ENCODE measurements at regions not wholly inside any gene's neighbourhood (a gene's known extent, or its start where the extent isn't known, plus 50 kb on each side); places are given as distances from the start of the nearest gene placed in this dataset.

GRCh38 chr14:83162361-83162929, 1628.8 kb upstream of the SEL1L start:
- H3K36me3 ChIP-seq, result no peaks in the 10 kb centered on the region
- H3K27ac ChIP-seq, result no peak overlapping the region
- DNase-seq (ENCODE audit: low spot score), result no peak
- WGBS, result 80% methylated on average over 5 of the region's 5 CpGs
- H3K9me3 ChIP-seq, result no peaks in the 10 kb centered on the region
- H3K4me3 ChIP-seq, result no peak overlapping the region
- intact Hi-C loops (cut with DNase I), result no loop called here
- no peaks in the 10 kb centered on the region for H3K27me3 ChIP-seq (replicated peaks; ENCODE audit: insufficient read depth)
- H3K4me1 ChIP-seq (replicated peaks), result no peaks in the 10 kb centered on the region
- no peak for TF ChIP-seq CTCF (IDR thresholded peaks at IDR 0.05)
- no peak for TF ChIP-seq POLR2A (IDR thresholded peaks at IDR 0.05)
- no peak for TF ChIP-seq POLR2AphosphoS5 (IDR thresholded peaks at IDR 0.05)

- TF ChIP-seq POLR2A (IDR thresholded peaks at IDR 0.05) (no peak), POLR2AphosphoS5 (IDR thresholded peaks at IDR 0.05) (no peak), CTCF (IDR thresholded peaks at IDR 0.05) (no peak)
- Histone ChIP-seq H3K36me3 (no peaks in the 10 kb centered on the region), H3K4me3 (no peak overlapping the region), H3K4me1 (replicated peaks) (no peaks in the 10 kb centered on the region), H3K9me3 (no peaks in the 10 kb centered on the region), H3K27me3 (replicated peaks; ENCODE audit: insufficient read depth) (no peaks in the 10 kb centered on the region), H3K27ac (no peak overlapping the region)
- WGBS, result 64% methylated on average over 4 of the region's 4 CpGs
- intact Hi-C loops (cut with DNase I), result no loop called here
- DNase-seq (ENCODE audit: low spot score), result no peak
Observed at GRCh38 chr14:83163016-83163415, 1629.4 kb upstream of the SEL1L start.

- intact Hi-C loops (cut with DNase I), result no loop called here
- H3K27ac ChIP-seq, result no peak overlapping the region
- 56% methylated on average over 6 of the region's 6 CpGs for WGBS
Observed at GRCh38 chr14:83164016-83164415, 1630.4 kb upstream of the SEL1L start.

GRCh38 chr14:83164591-83164990, 1630.9 kb upstream of the SEL1L start:
- Histone ChIP-seq H3K36me3 (no peaks in the 10 kb centered on the region), H3K9me3 (no peaks in the 10 kb centered on the region), H3K27me3 (replicated peaks; ENCODE audit: insufficient read depth) (no peaks in the 10 kb centered on the region), H3K27ac (no peak overlapping the region), H3K4me3 (no peak overlapping the region), H3K4me1 (replicated peaks) (no peaks in the 10 kb centered on the region)
- WGBS, result 10% methylated on average over 1 of the region's 1 CpG
- TF ChIP-seq POLR2A (IDR thresholded peaks at IDR 0.05) (no peak), CTCF (IDR thresholded peaks at IDR 0.05) (no peak), POLR2AphosphoS5 (IDR thresholded peaks at IDR 0.05) (no peak)
- no peak for DNase-seq (ENCODE audit: low spot score)
- intact Hi-C loops (cut with DNase I), result no loop called here

More at GRCh38 chr14:83164016-83164415, 1630.4 kb upstream of the SEL1L start:
- no peaks in the 10 kb centered on the region for H3K4me1 ChIP-seq (replicated peaks)
- DNase-seq (ENCODE audit: low spot score), result no peak
- H3K36me3 ChIP-seq, result no peaks in the 10 kb centered on the region
- no peaks in the 10 kb centered on the region for H3K27me3 ChIP-seq (replicated peaks; ENCODE audit: insufficient read depth)
- H3K4me3 ChIP-seq, result no peak overlapping the region
- no peaks in the 10 kb centered on the region for H3K9me3 ChIP-seq
- TF ChIP-seq CTCF (IDR thresholded peaks at IDR 0.05), result no peak
- no peak for TF ChIP-seq POLR2AphosphoS5 (IDR thresholded peaks at IDR 0.05)
- no peak for TF ChIP-seq POLR2A (IDR thresholded peaks at IDR 0.05)

- WGBS, result 97% methylated on average over 3 of the region's 3 CpGs
- TF ChIP-seq POLR2AphosphoS5 (IDR thresholded peaks at IDR 0.05), result no peak
- no peak for TF ChIP-seq POLR2A (IDR thresholded peaks at IDR 0.05)
- no peak for TF ChIP-seq CTCF (IDR thresholded peaks at IDR 0.05)
- no peaks in the 10 kb centered on the region for H3K9me3 ChIP-seq
Observed at GRCh38 chr14:83170165-83170564, 1636.5 kb upstream of the SEL1L start.

More at GRCh38 chr14:83170165-83170564, 1636.5 kb upstream of the SEL1L start:
- Histone ChIP-seq H3K4me1 (replicated peaks) (no peaks in the 10 kb centered on the region), H3K36me3 (no peaks in the 10 kb centered on the region), H3K27ac (no peak overlapping the region), H3K27me3 (replicated peaks; ENCODE audit: insufficient read depth) (no peaks in the 10 kb centered on the region), H3K4me3 (no peak overlapping the region)
- intact Hi-C loops (cut with DNase I), result no loop called here
- DNase-seq (ENCODE audit: low spot score), result no peak

Measured in prostate gland (tissue), 2 donors.